ENCODE measurements at regions not wholly inside any gene's neighbourhood (a gene's known extent, or its start where the extent isn't known, plus 50 kb on each side); places are given as distances from the start of the nearest gene placed in this dataset.

DNA sequence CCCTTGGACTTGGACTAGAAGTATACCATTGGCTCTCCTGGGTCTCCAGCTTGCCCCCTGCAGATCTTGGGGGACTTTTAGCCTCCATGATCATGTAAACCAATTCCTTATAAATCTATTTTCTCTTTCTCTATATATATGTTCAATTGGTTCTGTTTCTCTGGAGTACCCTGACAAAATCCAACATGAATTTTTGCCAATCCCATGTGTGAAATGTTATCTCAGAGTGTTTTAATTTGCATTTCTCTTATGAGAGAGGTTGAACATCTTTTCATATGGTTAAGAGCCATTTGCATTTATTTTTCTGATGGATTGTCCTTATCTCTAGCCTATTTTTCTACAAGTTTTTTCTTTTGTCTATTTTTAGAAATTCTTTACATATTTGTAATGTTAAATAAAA is 131.7 kb upstream of the NEO1 start:
- Histone ChIP-seq H3K27ac (no peak overlapping the region), H3K4me3 (ENCODE audit: low read depth, low read length) (no peak overlapping the region), H3K36me3 (replicated peaks) (no peaks in the 10 kb centered on the region), H3K27me3 (replicated peaks) (no peaks in the 10 kb centered on the region)
- TF ChIP-seq, protein P1, sequence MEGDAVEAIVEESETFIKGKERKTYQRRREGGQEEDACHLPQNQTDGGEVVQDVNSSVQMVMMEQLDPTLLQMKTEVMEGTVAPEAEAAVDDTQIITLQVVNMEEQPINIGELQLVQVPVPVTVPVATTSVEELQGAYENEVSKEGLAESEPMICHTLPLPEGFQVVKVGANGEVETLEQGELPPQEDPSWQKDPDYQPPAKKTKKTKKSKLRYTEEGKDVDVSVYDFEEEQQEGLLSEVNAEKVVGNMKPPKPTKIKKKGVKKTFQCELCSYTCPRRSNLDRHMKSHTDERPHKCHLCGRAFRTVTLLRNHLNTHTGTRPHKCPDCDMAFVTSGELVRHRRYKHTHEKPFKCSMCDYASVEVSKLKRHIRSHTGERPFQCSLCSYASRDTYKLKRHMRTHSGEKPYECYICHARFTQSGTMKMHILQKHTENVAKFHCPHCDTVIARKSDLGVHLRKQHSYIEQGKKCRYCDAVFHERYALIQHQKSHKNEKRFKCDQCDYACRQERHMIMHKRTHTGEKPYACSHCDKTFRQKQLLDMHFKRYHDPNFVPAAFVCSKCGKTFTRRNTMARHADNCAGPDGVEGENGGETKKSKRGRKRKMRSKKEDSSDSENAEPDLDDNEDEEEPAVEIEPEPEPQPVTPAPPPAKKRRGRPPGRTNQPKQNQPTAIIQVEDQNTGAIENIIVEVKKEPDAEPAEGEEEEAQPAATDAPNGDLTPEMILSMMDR (IDR thresholded peaks at IDR 0.05; ENCODE audit: low read depth, low read length, missing control alignments) = no peak
- in situ Hi-C loops (cut with HindIII; ENCODE audit: low pct_ligation_motif_present, low sequenced_read_pairs) = no loop called here
- DNase-seq = no peak

DNA sequence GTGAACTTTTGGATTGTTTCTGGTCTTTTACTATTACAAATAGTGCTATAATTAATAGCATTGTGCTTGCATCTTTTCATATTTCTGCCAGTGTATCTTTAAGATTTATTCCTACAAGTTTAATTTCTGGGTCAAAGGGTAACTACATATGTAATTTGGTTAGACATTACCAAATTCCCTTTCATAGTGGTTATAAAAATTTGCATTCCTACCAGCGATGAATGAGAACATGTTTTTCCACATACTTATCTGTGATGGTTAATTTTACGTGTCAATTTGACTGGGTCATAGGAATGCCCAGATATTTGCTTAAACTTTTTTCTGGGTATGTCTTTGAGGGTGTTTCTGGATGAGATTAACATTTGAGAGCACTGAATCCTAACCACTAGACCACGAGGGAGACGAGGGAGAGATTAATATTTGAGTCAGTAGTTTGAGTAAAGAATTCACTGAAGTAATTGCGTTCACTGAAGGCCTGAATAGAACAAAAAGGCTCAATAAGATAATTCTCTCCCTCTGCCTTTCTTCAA is 132.3 kb upstream of the NEO1 start:
- H3K36me3 ChIP-seq (replicated peaks) = no peaks in the 10 kb centered on the region
- TF ChIP-seq, protein P1 (IDR thresholded peaks at IDR 0.05; ENCODE audit: low read depth, low read length, missing control alignments) = no peak
- no peak for DNase-seq
- in situ Hi-C loops (cut with HindIII; ENCODE audit: low pct_ligation_motif_present, low sequenced_read_pairs) = no loop called here
- H3K27me3 ChIP-seq (replicated peaks) = no peaks in the 10 kb centered on the region
- H3K4me3 ChIP-seq (ENCODE audit: low read depth, low read length) = no peak overlapping the region
- H3K27ac ChIP-seq = no peak overlapping the region

DNA sequence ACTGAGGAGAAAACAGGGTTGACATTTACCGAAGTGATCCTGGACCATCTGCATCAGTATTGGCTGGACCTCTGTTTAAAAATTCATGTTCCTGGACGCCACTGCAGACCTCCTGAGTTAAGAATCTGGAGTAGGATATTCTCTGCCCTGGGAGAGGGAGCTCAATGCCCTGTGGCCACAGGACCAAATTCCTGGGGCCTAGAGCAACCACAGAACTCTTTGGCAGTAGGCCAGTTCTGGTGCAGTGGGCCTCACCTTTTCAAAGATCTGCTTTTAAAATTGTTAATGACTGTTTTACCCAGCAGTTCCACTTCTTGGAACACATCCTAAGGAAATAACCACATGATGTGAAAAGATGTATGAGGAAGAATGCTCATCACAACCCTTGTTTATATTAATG is 133.3 kb upstream of the ADPGK start:
- no peak for DNase-seq
- no peaks in the 10 kb centered on the region for H3K27me3 ChIP-seq (replicated peaks)
- H3K4me3 ChIP-seq (ENCODE audit: low read depth, low read length) = no peak overlapping the region
- TF ChIP-seq, protein P1 (IDR thresholded peaks at IDR 0.05; ENCODE audit: low read depth, low read length, missing control alignments) = no peak
- in situ Hi-C loops (cut with HindIII; ENCODE audit: low pct_ligation_motif_present, low sequenced_read_pairs) = no loop called here
- no peaks in the 10 kb centered on the region for H3K36me3 ChIP-seq (replicated peaks)
- H3K27ac ChIP-seq = no peak overlapping the region

DNA sequence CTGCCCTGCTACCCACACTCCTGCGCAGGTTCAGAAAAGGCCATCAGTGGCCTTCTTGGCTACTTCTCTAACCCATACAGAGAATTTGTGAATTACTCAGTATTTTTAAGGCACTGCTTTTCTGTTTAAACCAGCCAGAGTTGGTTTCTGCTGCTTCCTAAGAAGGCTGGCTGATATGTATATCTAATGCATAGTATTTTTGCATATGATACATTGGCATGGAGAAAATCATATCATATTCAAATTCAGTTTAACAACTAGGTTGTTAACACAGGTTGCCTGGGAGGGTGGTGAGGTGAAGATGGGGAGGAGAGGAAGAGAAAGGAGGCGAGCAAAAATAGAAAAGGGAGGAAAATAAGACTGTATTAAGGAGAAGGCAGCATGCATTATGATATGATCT is 132.8 kb upstream of the ADPGK start:
- no peak for DNase-seq
- TF ChIP-seq, protein P1 (IDR thresholded peaks at IDR 0.05; ENCODE audit: low read depth, low read length, missing control alignments) = no peak
- Histone ChIP-seq H3K4me3 (ENCODE audit: low read depth, low read length) (no peak overlapping the region), H3K27ac (no peak overlapping the region), H3K27me3 (replicated peaks) (no peaks in the 10 kb centered on the region), H3K36me3 (replicated peaks) (no peaks in the 10 kb centered on the region)
- in situ Hi-C loops (cut with HindIII; ENCODE audit: low pct_ligation_motif_present, low sequenced_read_pairs) = no loop called here

DNA sequence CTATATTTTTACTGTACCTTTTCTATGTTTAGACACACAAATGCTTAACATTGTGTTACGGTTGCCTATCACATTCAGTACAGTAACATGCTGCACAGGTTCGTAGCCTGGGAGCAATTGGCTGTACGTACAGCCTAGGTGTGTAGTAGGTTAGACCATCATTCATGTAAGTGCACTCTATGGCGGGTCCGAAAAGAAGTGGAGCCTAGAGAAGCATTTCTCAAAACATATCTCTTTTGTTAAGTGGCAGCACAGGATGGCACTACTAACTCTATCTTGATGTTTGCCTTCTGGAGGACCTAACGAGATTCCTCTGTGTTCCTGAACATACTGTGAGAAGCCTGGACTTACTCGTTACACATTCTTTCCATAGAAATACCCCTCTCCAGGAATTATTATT is 132.3 kb upstream of the ADPGK start:
- H3K27ac ChIP-seq = no peak overlapping the region
- in situ Hi-C loops (cut with HindIII; ENCODE audit: low pct_ligation_motif_present, low sequenced_read_pairs) = no loop called here
- H3K27me3 ChIP-seq (replicated peaks) = no peaks in the 10 kb centered on the region
- H3K4me3 ChIP-seq (ENCODE audit: low read depth, low read length) = no peak overlapping the region
- no peaks in the 10 kb centered on the region for H3K36me3 ChIP-seq (replicated peaks)
- TF ChIP-seq, protein P1 (IDR thresholded peaks at IDR 0.05; ENCODE audit: low read depth, low read length, missing control alignments) = no peak
- DNase-seq = no peak

DNA sequence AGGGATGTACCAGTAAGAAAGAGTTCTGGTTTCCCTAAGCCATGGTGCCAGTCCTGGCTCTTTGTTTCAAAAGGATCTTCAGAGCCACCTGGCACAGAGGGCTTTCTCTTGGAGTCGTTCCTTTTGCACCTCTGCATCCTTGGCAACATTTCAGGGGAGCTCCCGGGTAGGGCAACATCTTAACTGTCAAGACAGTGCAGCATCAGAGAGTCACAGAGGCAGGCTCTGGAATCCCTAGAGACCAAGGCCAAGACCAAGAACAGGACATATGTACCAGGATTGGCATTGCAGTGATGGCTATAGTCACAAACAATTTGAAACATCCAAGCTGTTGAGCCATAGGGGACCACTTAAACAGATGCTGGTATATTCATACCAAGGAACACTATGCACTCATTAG is 129.4 kb upstream of the ADPGK start:
- DNase-seq = no peak
- H3K27me3 ChIP-seq (replicated peaks) = no peaks in the 10 kb centered on the region
- no peak overlapping the region for H3K27ac ChIP-seq
- no peak overlapping the region for H3K4me3 ChIP-seq (ENCODE audit: low read depth, low read length)
- H3K36me3 ChIP-seq (replicated peaks) = no peaks in the 10 kb centered on the region
- in situ Hi-C loops (cut with HindIII; ENCODE audit: low pct_ligation_motif_present, low sequenced_read_pairs) = no loop called here
- TF ChIP-seq, protein P1 (IDR thresholded peaks at IDR 0.05; ENCODE audit: low read depth, low read length, missing control alignments) = no peak
